ENCODE measurements at regions not wholly inside any gene's neighbourhood (a gene's known extent, or its start where the extent isn't known, plus 50 kb on each side); places are given as distances from the start of the nearest gene placed in this dataset.

GRCh38 chr17:79182176-79183042 lies 107.8 kb downstream of the ENGASE start:
- CTCF ChIA-PET = interaction anchor here (0.7 to 1.3 kb wide), 2 partner anchors 140 to 190 kb away, joined by 3 read pairs; no protein-coding TSS in a partner anchor
- Mint-ChIP-seq H3K27ac (no peak overlapping the region), H3K4me3 (peak overlapping the region; percentile 59), H3K36me3 (no peaks in the 10 kb centered on the region), H3K9me3 (no peaks in the 10 kb centered on the region), H3K4me1 (peaks cover 20% of the 10 kb centered on the region), H3K27me3 (ENCODE audit: low read depth) (peaks cover 25% of the 10 kb centered on the region)
- ATAC-seq (no peak), DNase-seq (ENCODE audit: low spot score) (no peak)
- POLR2A ChIA-PET = interaction anchor here (0.5 kb wide), 1 partner anchor 178 kb away, joined by 8 read pairs; no protein-coding TSS in a partner anchor
- TF ChIP-seq HMGXB4 (CRISPR knock-in tag; IDR thresholded peaks at IDR 0.05) (0 out of 2 replicates have a peak, but pooled peaks have one; percentile 32), MLX (CRISPR knock-in tag; IDR thresholded peaks at IDR 0.05) (no peak), FOXK1 (CRISPR knock-in tag; IDR thresholded peaks at IDR 0.05) (no peak), ETV6 (CRISPR knock-in tag; IDR thresholded peaks at IDR 0.05) (no peak), GABPB1 (CRISPR knock-in tag; IDR thresholded peaks at IDR 0.05) (no peak), OVOL2 (CRISPR knock-in tag; IDR thresholded peaks at IDR 0.05; ENCODE audit: borderline replicate concordance) (no peak), ZNF532 (CRISPR knock-in tag; IDR thresholded peaks at IDR 0.05; ENCODE audit: borderline replicate concordance) (no peak), ZMAT4 (CRISPR knock-in tag; IDR thresholded peaks at IDR 0.05) (no peak), IRF1 (CRISPR knock-in tag; IDR thresholded peaks at IDR 0.05) (no peak)

- ChIA-PET POLR2A (interaction anchor here (0.6 kb wide), 1 partner anchor 29 kb away, joined by 3 read pairs; no protein-coding TSS in a partner anchor), CTCF (interaction anchor here (0.7 kb wide), 1 partner anchor 217 kb away, joined by 3 read pairs; no protein-coding TSS in a partner anchor)
- Mint-ChIP-seq H3K4me3 (no peak overlapping the region), H3K27me3 (ENCODE audit: low read depth) (peaks cover 25% of the 10 kb centered on the region), H3K4me1 (peaks cover 23% of the 10 kb centered on the region), H3K9me3 (no peaks in the 10 kb centered on the region), H3K27ac (no peak overlapping the region; the same call in 1 of the 2 replicates), H3K36me3 (no peaks in the 10 kb centered on the region)
- peak; percentile 39 for DNase-seq (ENCODE audit: low spot score)
- ATAC-seq = peak; percentile 27
- no peak for TF ChIP-seq FOXP4 (CRISPR knock-in tag; IDR thresholded peaks at IDR 0.05)
- TF ChIP-seq ZNF532 (CRISPR knock-in tag; IDR thresholded peaks at IDR 0.05; ENCODE audit: borderline replicate concordance) = no peak
- no peak for TF ChIP-seq ZNF263 (CRISPR knock-in tag; IDR thresholded peaks at IDR 0.05; ENCODE audit: low read depth)
- TF ChIP-seq ERG (CRISPR knock-in tag; IDR thresholded peaks at IDR 0.05) = no peak
- no peak for TF ChIP-seq ZBTB43 (CRISPR knock-in tag; IDR thresholded peaks at IDR 0.05)
These were observed 105.9 kb downstream of the ENGASE start for GRCh38 chr17:79180358-79181005.

Measured in WTC11 (cell line).